LNCaP clone FGC (cell line): ENCODE measurements at regions not wholly inside any gene's neighbourhood (a gene's known extent, or its start where the extent isn't known, plus 50 kb on each side); places are given as distances from the start of the nearest gene placed in this dataset.
"Not testable (repeated sequence)": the region's sequence is repeated elsewhere in the genome, so short reads cannot be mapped to it uniquely, and the experiment has no call there.

Experiments
- DNase-seq: peaks from one replicate; pipeline ENCODE4 v3.0.0-alpha.2; 2011; ENCODE audit warnings: low read depth
- H3K4me3 ChIP-seq: 2 replicates; pipeline ENCODE4 v1.5.1; 2011; ENCODE audit warnings: mild to moderate bottlenecking, low read depth, low read length, control low read depth
- CTCF ChIP-seq: IDR thresholded peaks from 2 replicates; pipeline ENCODE4 v1.5.1; 2012; ENCODE audit warnings: mild to moderate bottlenecking; ENCODE audit not compliant: control insufficient read depth, insufficient read depth; ENCODE audit errors: extremely low read depth

- not testable (repeated sequence) for H3K4me3 ChIP-seq, DNase-seq
- 0 out of 2 replicates have a peak, but pooled peaks have one; percentile 5 for TF ChIP-seq CTCF
Observed at GRCh38 chrY:7371953-7372352, 460.4 kb upstream of the AMELY start.

- not testable (repeated sequence) for H3K4me3 ChIP-seq, DNase-seq
Observed at GRCh38 chrY:7371026-7371425, 459.5 kb upstream of the AMELY start.

GRCh38 chrY:7359520-7359919 is 448.0 kb upstream of the AMELY start:
- no peak for DNase-seq
- TF ChIP-seq CTCF = no peak
- H3K4me3 ChIP-seq = no peak overlapping the region

GRCh38 chrY:7358103-7358752 is 446.7 kb upstream of the AMELY start:
- no peak for TF ChIP-seq CTCF
- no peak overlapping the region for H3K4me3 ChIP-seq
- DNase-seq = no peak

DNA sequence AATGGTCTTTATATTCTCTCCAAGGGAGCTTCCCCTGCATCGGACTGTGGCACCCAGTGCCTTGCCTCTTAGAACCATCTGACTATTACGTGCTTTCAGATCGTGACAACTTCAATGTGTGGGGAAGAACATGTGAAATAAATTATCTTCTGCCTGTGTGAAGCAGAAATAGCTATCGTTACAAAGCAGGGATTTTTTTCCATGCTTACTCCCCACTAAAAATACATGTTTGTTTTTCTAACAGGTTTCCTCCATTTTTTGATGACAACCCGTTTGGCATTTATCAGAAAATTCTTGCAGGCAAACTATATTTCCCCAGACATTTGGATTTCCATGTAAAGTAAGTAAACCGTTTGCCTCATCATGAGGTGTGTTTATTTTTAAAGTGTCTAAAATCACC is 444.3 kb upstream of the AMELY start:
- not testable (repeated sequence) for H3K4me3 ChIP-seq, DNase-seq

GRCh38 chrY:7344661-7345060 is 433.1 kb upstream of the AMELY start:
- peak; percentile 61 for TF ChIP-seq CTCF
- H3K4me3 ChIP-seq = no peak overlapping the region
- DNase-seq = no peak

GRCh38 chrY:7343261-7343660 is 431.7 kb upstream of the AMELY start:
- no peak for TF ChIP-seq CTCF
- no peak overlapping the region for H3K4me3 ChIP-seq
- no peak for DNase-seq

GRCh38 chrY:7342732-7343131 is 431.2 kb upstream of the AMELY start:
- not testable (repeated sequence) for DNase-seq, H3K4me3 ChIP-seq

DNA sequence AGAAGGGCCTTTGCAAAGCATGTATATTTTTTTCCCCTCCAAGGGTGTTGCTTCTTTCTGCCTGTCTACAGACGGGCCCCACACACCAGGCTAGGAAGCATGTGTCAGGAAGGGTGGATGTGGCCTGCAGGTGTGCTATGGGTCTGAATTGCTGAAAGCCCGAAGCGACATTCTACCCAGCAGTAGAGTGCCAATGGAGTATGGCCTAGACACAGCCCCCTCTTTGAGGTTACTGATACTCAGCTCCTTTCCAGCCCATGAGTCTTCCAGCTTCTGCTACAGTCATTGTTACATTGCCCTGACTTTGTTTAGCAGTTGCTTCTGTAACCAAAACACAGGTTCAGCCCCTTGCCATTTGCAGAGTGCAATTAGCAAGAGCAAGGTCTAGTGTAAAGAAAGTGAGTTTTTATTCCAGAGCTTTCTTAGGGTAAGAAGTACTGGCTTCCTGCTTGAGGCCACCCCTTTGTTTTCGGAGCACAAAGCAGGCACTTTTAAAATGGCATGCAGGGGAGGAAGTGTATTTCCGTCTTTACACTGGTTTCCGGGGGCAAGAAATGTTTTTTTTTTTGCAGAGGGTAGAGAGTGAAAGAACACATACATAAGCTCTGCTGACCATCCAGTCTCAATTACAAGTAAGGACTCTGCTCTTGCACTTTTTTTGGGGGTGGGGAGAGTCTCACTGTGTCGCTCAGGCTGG is 428.0 kb upstream of the AMELY start:
- TF ChIP-seq CTCF = no peak
- no peak overlapping the region for H3K4me3 ChIP-seq
- no peak for DNase-seq
